ENCODE measurements at regions not wholly inside any gene's neighbourhood (a gene's known extent, or its start where the extent isn't known, plus 50 kb on each side); places are given as distances from the start of the nearest gene placed in this dataset.

GRCh38 chr12:127531542-127531941, 735.4 kb upstream of the TMEM132C start:
- no peaks in the 10 kb centered on the region for H3K4me1 ChIP-seq (ENCODE audit: control insufficient read depth in 2 of 2, insufficient read depth in 2 of 2, low read length in 1 of 2)
- WGBS, 2 donors: 53 to 55% methylated on average over 3 of the region's 3 CpGs
- no peak overlapping the region for H3K27ac ChIP-seq (ENCODE audit: low read depth in 2 of 2, low read length in 1 of 2)
- no peak overlapping the region for H3K4me3 ChIP-seq (ENCODE audit: low read depth in 1 of 2, low read length in 2 of 2)
- no peaks in the 10 kb centered on the region for H3K27me3 ChIP-seq (ENCODE audit: control insufficient read depth in 1 of 2, insufficient read depth in 2 of 2, low read length in 2 of 2)
- H3K9me3 ChIP-seq (ENCODE audit: control insufficient read depth in 2 of 2, insufficient read depth in 1 of 2, low read depth in 1 of 2, low read length in 1 of 2): no peaks in the 10 kb centered on the region
- no peaks in the 10 kb centered on the region for H3K36me3 ChIP-seq (ENCODE audit: control insufficient read depth in 2 of 2, insufficient read depth in 2 of 2, low read length in 1 of 2)

GRCh38 chr12:127533353-127533752, 733.6 kb upstream of the TMEM132C start:
- H3K27me3 ChIP-seq (ENCODE audit: control insufficient read depth in 1 of 2, insufficient read depth in 2 of 2, low read length in 2 of 2): no peaks in the 10 kb centered on the region
- no peaks in the 10 kb centered on the region for H3K4me1 ChIP-seq (ENCODE audit: control insufficient read depth in 2 of 2, insufficient read depth in 2 of 2, low read length in 1 of 2)
- no peaks in the 10 kb centered on the region for H3K9me3 ChIP-seq (ENCODE audit: control insufficient read depth in 2 of 2, insufficient read depth in 1 of 2, low read depth in 1 of 2, low read length in 1 of 2)
- H3K36me3 ChIP-seq (ENCODE audit: control insufficient read depth in 2 of 2, insufficient read depth in 2 of 2, low read length in 1 of 2): no peaks in the 10 kb centered on the region
- no peak overlapping the region for H3K4me3 ChIP-seq (ENCODE audit: low read depth in 1 of 2, low read length in 2 of 2)
- no peak overlapping the region for H3K27ac ChIP-seq (ENCODE audit: low read depth in 2 of 2, low read length in 1 of 2)

- Histone ChIP-seq H3K36me3 (ENCODE audit: control insufficient read depth in 2 of 2, insufficient read depth in 2 of 2, low read length in 1 of 2) (no peaks in the 10 kb centered on the region), H3K4me1 (ENCODE audit: control insufficient read depth in 2 of 2, insufficient read depth in 2 of 2, low read length in 1 of 2) (no peaks in the 10 kb centered on the region), H3K9me3 (ENCODE audit: control insufficient read depth in 2 of 2, insufficient read depth in 1 of 2, low read depth in 1 of 2, low read length in 1 of 2) (no peaks in the 10 kb centered on the region), H3K27me3 (ENCODE audit: control insufficient read depth in 1 of 2, insufficient read depth in 2 of 2, low read length in 2 of 2) (no peaks in the 10 kb centered on the region), H3K27ac (ENCODE audit: low read depth in 2 of 2, low read length in 1 of 2) (no peak overlapping the region), H3K4me3 (ENCODE audit: low read depth in 1 of 2, low read length in 2 of 2) (no peak overlapping the region)
- WGBS, 2 donors: 34 to 43% methylated on average over 1 of the region's 1 CpG
Measured at GRCh38 chr12:127536833-127537428, 730.0 kb upstream of the TMEM132C start.

GRCh38 chr12:127538316-127538715, 728.7 kb upstream of the TMEM132C start:
- Histone ChIP-seq H3K36me3 (ENCODE audit: control insufficient read depth in 2 of 2, insufficient read depth in 2 of 2, low read length in 1 of 2) (no peaks in the 10 kb centered on the region), H3K9me3 (ENCODE audit: control insufficient read depth in 2 of 2, insufficient read depth in 1 of 2, low read depth in 1 of 2, low read length in 1 of 2) (peaks cover 0 to 3% of the 10 kb centered on the region in 2 donors), H3K4me1 (ENCODE audit: control insufficient read depth in 2 of 2, insufficient read depth in 2 of 2, low read length in 1 of 2) (no peaks in the 10 kb centered on the region), H3K27me3 (ENCODE audit: control insufficient read depth in 1 of 2, insufficient read depth in 2 of 2, low read length in 2 of 2) (no peaks in the 10 kb centered on the region), H3K4me3 (ENCODE audit: low read depth in 1 of 2, low read length in 2 of 2) (no peak overlapping the region), H3K27ac (ENCODE audit: low read depth in 2 of 2, low read length in 1 of 2) (no peak overlapping the region)
- 42 to 47% methylated on average over 3 of the region's 3 CpGs for WGBS, 2 donors

GRCh38 chr12:127539226-127539858, 727.6 kb upstream of the TMEM132C start:
- Histone ChIP-seq H3K9me3 (ENCODE audit: control insufficient read depth in 2 of 2, insufficient read depth in 1 of 2, low read depth in 1 of 2, low read length in 1 of 2) (peaks cover 0 to 3% of the 10 kb centered on the region in 2 donors), H3K4me3 (ENCODE audit: low read depth in 1 of 2, low read length in 2 of 2) (no peak overlapping the region), H3K27me3 (ENCODE audit: control insufficient read depth in 1 of 2, insufficient read depth in 2 of 2, low read length in 2 of 2) (no peaks in the 10 kb centered on the region), H3K4me1 (ENCODE audit: control insufficient read depth in 2 of 2, insufficient read depth in 2 of 2, low read length in 1 of 2) (no peaks in the 10 kb centered on the region), H3K36me3 (ENCODE audit: control insufficient read depth in 2 of 2, insufficient read depth in 2 of 2, low read length in 1 of 2) (no peaks in the 10 kb centered on the region), H3K27ac (ENCODE audit: low read depth in 2 of 2, low read length in 1 of 2) (no peak overlapping the region)
- WGBS, 2 donors: 58 to 62% methylated on average over 12 of the region's 12 CpGs

GRCh38 chr12:127542391-127542790, 724.6 kb upstream of the TMEM132C start:
- 58% methylated on average over 6 of the region's 6 CpGs for WGBS, 2 donors
- no peaks in the 10 kb centered on the region for H3K27me3 ChIP-seq (ENCODE audit: control insufficient read depth in 1 of 2, insufficient read depth in 2 of 2, low read length in 2 of 2)
- H3K4me3 ChIP-seq (ENCODE audit: low read depth in 1 of 2, low read length in 2 of 2): no peak overlapping the region
- H3K27ac ChIP-seq (ENCODE audit: low read depth in 2 of 2, low read length in 1 of 2): no peak overlapping the region
- no peaks in the 10 kb centered on the region for H3K4me1 ChIP-seq (ENCODE audit: control insufficient read depth in 2 of 2, insufficient read depth in 2 of 2, low read length in 1 of 2)
- no peaks in the 10 kb centered on the region for H3K36me3 ChIP-seq (ENCODE audit: control insufficient read depth in 2 of 2, insufficient read depth in 2 of 2, low read length in 1 of 2)
- H3K9me3 ChIP-seq (ENCODE audit: control insufficient read depth in 2 of 2, insufficient read depth in 1 of 2, low read depth in 1 of 2, low read length in 1 of 2): peaks cover 0 to 3% of the 10 kb centered on the region in 2 donors

GRCh38 chr12:127542931-127543330, 724.0 kb upstream of the TMEM132C start:
- 78 to 86% methylated on average over 3 of the region's 3 CpGs for WGBS, 2 donors
- H3K4me1 ChIP-seq (ENCODE audit: control insufficient read depth in 2 of 2, insufficient read depth in 2 of 2, low read length in 1 of 2): no peaks in the 10 kb centered on the region
- no peaks in the 10 kb centered on the region for H3K36me3 ChIP-seq (ENCODE audit: control insufficient read depth in 2 of 2, insufficient read depth in 2 of 2, low read length in 1 of 2)
- no peaks in the 10 kb centered on the region for H3K27me3 ChIP-seq (ENCODE audit: control insufficient read depth in 1 of 2, insufficient read depth in 2 of 2, low read length in 2 of 2)
- peaks cover 0 to 3% of the 10 kb centered on the region in 2 donors for H3K9me3 ChIP-seq (ENCODE audit: control insufficient read depth in 2 of 2, insufficient read depth in 1 of 2, low read depth in 1 of 2, low read length in 1 of 2)
- H3K4me3 ChIP-seq (ENCODE audit: low read depth in 1 of 2, low read length in 2 of 2): no peak overlapping the region
- H3K27ac ChIP-seq (ENCODE audit: low read depth in 2 of 2, low read length in 1 of 2): no peak overlapping the region

- Histone ChIP-seq H3K4me1 (ENCODE audit: control insufficient read depth in 2 of 2, insufficient read depth in 2 of 2, low read length in 1 of 2) (no peaks in the 10 kb centered on the region), H3K27me3 (ENCODE audit: control insufficient read depth in 1 of 2, insufficient read depth in 2 of 2, low read length in 2 of 2) (no peaks in the 10 kb centered on the region), H3K9me3 (ENCODE audit: control insufficient read depth in 2 of 2, insufficient read depth in 1 of 2, low read depth in 1 of 2, low read length in 1 of 2) (peaks cover 0 to 3% of the 10 kb centered on the region in 2 donors), H3K27ac (ENCODE audit: low read depth in 2 of 2, low read length in 1 of 2) (no peak overlapping the region), H3K36me3 (ENCODE audit: control insufficient read depth in 2 of 2, insufficient read depth in 2 of 2, low read length in 1 of 2) (no peaks in the 10 kb centered on the region), H3K4me3 (ENCODE audit: low read depth in 1 of 2, low read length in 2 of 2) (no peak overlapping the region)
- WGBS, 2 donors: 76 to 78% methylated on average over 6 of the region's 6 CpGs
Measured at GRCh38 chr12:127546721-127547505, 720.1 kb upstream of the TMEM132C start.

GRCh38 chr12:127548123-127548553, 718.8 kb upstream of the TMEM132C start:
- H3K27ac ChIP-seq (ENCODE audit: low read depth in 2 of 2, low read length in 1 of 2): no peak overlapping the region
- H3K4me1 ChIP-seq (ENCODE audit: control insufficient read depth in 2 of 2, insufficient read depth in 2 of 2, low read length in 1 of 2): no peaks in the 10 kb centered on the region
- H3K9me3 ChIP-seq (ENCODE audit: control insufficient read depth in 2 of 2, insufficient read depth in 1 of 2, low read depth in 1 of 2, low read length in 1 of 2): peaks cover 0 to 2% of the 10 kb centered on the region in 2 donors
- H3K27me3 ChIP-seq (ENCODE audit: control insufficient read depth in 1 of 2, insufficient read depth in 2 of 2, low read length in 2 of 2): no peaks in the 10 kb centered on the region
- WGBS, 2 donors: 51 to 58% methylated on average over 10 of the region's 10 CpGs
- no peaks in the 10 kb centered on the region for H3K36me3 ChIP-seq (ENCODE audit: control insufficient read depth in 2 of 2, insufficient read depth in 2 of 2, low read length in 1 of 2)
- H3K4me3 ChIP-seq (ENCODE audit: low read depth in 1 of 2, low read length in 2 of 2): no peak overlapping the region
